Mesenchymal stem cell (in vitro differentiated cells and primary cell): ENCODE measurements at regions not wholly inside any gene's neighbourhood (a gene's known extent, or its start where the extent isn't known, plus 50 kb on each side); places are given as distances from the start of the nearest gene placed in this dataset.
A peak's percentile ranks its signal among the peaks of the same experiment; 100 is the strongest.

Source experiments
- DNase-seq: peaks from one replicate; pipeline ENCODE4 v3.0.0-alpha.2; 2013
- H2AFZ ChIP-seq: one replicate; pipeline ENCODE4 v1.6.1; 2013; ENCODE audit warnings: low read depth, mild to moderate bottlenecking, control low read depth, inconsistent platforms, low read length, moderate library complexity
- H2AK5ac ChIP-seq: 2 replicates; pipeline ENCODE4 v1.6.1; 2013; ENCODE audit warnings: low read length, moderate library complexity, mild to moderate bottlenecking, inconsistent platforms; ENCODE audit not compliant: severe bottlenecking
- H2BK120ac ChIP-seq: one replicate; pipeline ENCODE4 v1.6.1; 2013; ENCODE audit warnings: low read depth, mild to moderate bottlenecking, inconsistent platforms, low read length, moderate library complexity
- H2BK12ac ChIP-seq, 2 experiments: one replicate each; pipeline ENCODE4 v1.6.1; 2013; ENCODE audit warnings: inconsistent platforms in 2 of 2, low read length in 2 of 2, mild to moderate bottlenecking in 2 of 2, moderate library complexity in 2 of 2, control low read depth in 1 of 2
- H2BK15ac ChIP-seq: one replicate; pipeline ENCODE4 v1.6.1; 2013; ENCODE audit warnings: mild to moderate bottlenecking, low read depth, inconsistent platforms; ENCODE audit not compliant: poor library complexity, severe bottlenecking
- H2BK5ac ChIP-seq: 2 replicates; pipeline ENCODE4 v1.6.1; 2013; ENCODE audit warnings: low read depth, mild to moderate bottlenecking, low read length, control low read depth, inconsistent platforms; ENCODE audit not compliant: poor library complexity, severe bottlenecking
- H3K14ac ChIP-seq, 2 experiments: one replicate each; pipeline ENCODE4 v1.6.1; 2013; ENCODE audit warnings: inconsistent platforms in 2 of 2, low read length in 2 of 2, control low read depth in 1 of 2, mild to moderate bottlenecking in 1 of 2, moderate library complexity in 1 of 2
- H3K18ac ChIP-seq, 2 experiments: one replicate each; pipeline ENCODE4 v1.6.1; 2013; ENCODE audit warnings: inconsistent platforms in 2 of 2, low read length in 2 of 2, control low read depth in 1 of 2, low read depth in 1 of 2, mild to moderate bottlenecking in 1 of 2
- H3K23ac ChIP-seq, 2 experiments: one replicate each; pipeline ENCODE4 v1.6.1; 2013; ENCODE audit warnings: inconsistent platforms in 2 of 2, low read length in 2 of 2, mild to moderate bottlenecking in 2 of 2, moderate library complexity in 2 of 2, control low read depth in 1 of 2
- H3K27ac ChIP-seq: 2 replicates; pipeline ENCODE4 v1.5.1; 2013; ENCODE audit warnings: mild to moderate bottlenecking, moderate library complexity, low read length, control low read depth, inconsistent platforms; ENCODE audit not compliant: poor library complexity, severe bottlenecking
- H3K27me3 ChIP-seq, 2 experiments: 2 replicates each; pipeline versions ENCODE4 v1.6.1 to v1.7.0; 2013; ENCODE audit warnings: low read length in 2 of 2, mild to moderate bottlenecking in 2 of 2, moderate library complexity in 2 of 2, control low read depth in 1 of 2, inconsistent platforms in 1 of 2; ENCODE audit not compliant: control insufficient read depth in 1 of 2, insufficient read depth in 1 of 2
- H3K36me3 ChIP-seq, 2 experiments: 2 replicates each; pipeline versions ENCODE4 v1.6.1 to v1.7.0; 2013; ENCODE audit warnings: low read length in 2 of 2, control low read depth in 1 of 2, inconsistent platforms in 1 of 2, low read depth in 1 of 2, mild to moderate bottlenecking in 1 of 2; ENCODE audit not compliant: insufficient read depth in 2 of 2, control insufficient read depth in 1 of 2
- H3K4ac ChIP-seq, 2 experiments: one replicate each; pipeline ENCODE4 v1.6.1; 2013; ENCODE audit warnings: inconsistent platforms in 2 of 2, low read length in 2 of 2, mild to moderate bottlenecking in 2 of 2, moderate library complexity in 2 of 2, control low read depth in 1 of 2, low read depth in 1 of 2
- H3K4me1 ChIP-seq: 2 replicates; pipeline ENCODE4 v1.6.1; 2013; ENCODE audit warnings: low read depth, low read length, control low read depth; ENCODE audit not compliant: control insufficient read depth, insufficient read depth
- H3K4me2 ChIP-seq: 2 replicates; pipeline ENCODE4 v1.6.1; 2013; ENCODE audit warnings: low read length, mild to moderate bottlenecking, inconsistent platforms; ENCODE audit not compliant: poor library complexity, severe bottlenecking
- H3K4me3 ChIP-seq, 2 experiments: 2 replicates each; pipeline versions ENCODE4 v1.5.1 to v1.7.0; 2013; ENCODE audit warnings: low read length in 2 of 2, mild to moderate bottlenecking in 2 of 2, control low read depth in 1 of 2, low read depth in 1 of 2; ENCODE audit not compliant: insufficient read depth in 1 of 2
- H3K79me1 ChIP-seq: replicated peaks from 2 replicates; pipeline ENCODE4 v1.6.1; 2013; ENCODE audit warnings: mild to moderate bottlenecking, control low read depth, low read length, inconsistent platforms; ENCODE audit not compliant: poor library complexity, severe bottlenecking
- H3K9ac ChIP-seq: 2 replicates; pipeline ENCODE4 v1.7.0; 2013; ENCODE audit warnings: mild to moderate bottlenecking, low read length, moderate library complexity
- H3K9me3 ChIP-seq: 2 replicates; pipeline ENCODE4 v1.7.0; 2013; ENCODE audit warnings: mild to moderate bottlenecking, low read length; ENCODE audit not compliant: control insufficient read depth
- H4K8ac ChIP-seq: one replicate; pipeline ENCODE4 v1.6.1; 2013; ENCODE audit warnings: inconsistent platforms, mild to moderate bottlenecking, low read length, moderate library complexity
- H4K91ac ChIP-seq: one replicate; pipeline ENCODE4 v1.6.1; 2013; ENCODE audit warnings: mild to moderate bottlenecking, low read length, inconsistent platforms
- WGBS: methylation state at CpG from one replicate; pipeline ENCODE4 v1.1.7; 2013; ENCODE audit warnings: mixed read lengths; 5-methylcytosine and 5-hydroxymethylcytosine counted together

DNA sequence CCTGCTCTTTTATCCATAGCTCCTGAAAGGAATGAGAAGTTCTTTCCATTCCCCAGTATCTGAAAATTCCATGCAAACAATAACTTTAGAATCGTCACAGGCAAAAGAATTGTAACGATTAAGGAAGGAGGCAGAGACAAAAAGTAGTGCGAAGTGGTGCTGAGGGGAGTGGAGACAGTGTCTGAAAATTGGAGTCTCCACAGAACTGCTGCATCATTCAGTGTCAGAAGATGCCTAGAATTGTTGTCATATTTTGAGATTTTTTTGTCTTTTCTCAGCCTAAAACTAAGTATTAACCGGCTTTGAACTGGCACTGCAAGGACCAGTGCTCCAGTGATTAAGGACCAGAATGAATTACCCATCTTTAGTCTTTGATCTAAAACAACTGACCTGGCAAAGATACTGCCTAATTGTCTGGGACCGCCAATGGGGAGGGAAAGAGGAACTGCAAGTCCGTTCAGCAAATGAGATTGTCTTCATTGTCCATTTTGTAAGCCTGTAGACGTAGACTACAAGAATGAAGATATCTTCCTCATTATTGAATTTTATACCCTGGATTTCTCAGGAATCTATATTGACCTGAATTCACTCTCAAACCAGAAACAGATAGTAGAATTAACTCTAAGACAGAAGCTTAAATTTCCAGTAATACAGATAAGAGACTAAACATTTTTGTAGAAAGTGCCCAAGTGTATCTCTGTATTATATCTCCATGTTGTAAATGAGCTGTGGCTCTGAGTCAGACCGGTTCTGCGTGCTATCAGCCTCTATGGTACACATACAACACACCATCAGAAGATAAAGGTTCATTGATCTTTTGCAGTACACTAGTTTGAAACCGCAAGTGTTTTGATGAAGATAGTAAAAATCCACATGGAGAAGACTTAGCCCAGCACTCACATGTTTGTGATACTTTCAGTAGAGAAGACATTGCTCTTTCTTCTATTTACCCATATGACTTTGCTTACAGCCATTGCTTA, 293.2 kb downstream of the EFNB2 start:
- H2BK120ac ChIP-seq = no peak overlapping the region
- 83% methylated on average over 5 of the region's 10 CpGs for WGBS
- H3K27me3 ChIP-seq = no peaks in the 10 kb centered on the region
- no peak overlapping the region for H3K4me3 ChIP-seq
- H2BK5ac ChIP-seq = no peak overlapping the region
- H3K4me1 ChIP-seq = no peaks in the 10 kb centered on the region
- no peaks in the 10 kb centered on the region for H3K9me3 ChIP-seq
- H3K4me2 ChIP-seq = no peak overlapping the region
- no peak overlapping the region for H3K4ac ChIP-seq
- no peak overlapping the region for H3K18ac ChIP-seq
- H2BK15ac ChIP-seq = no peak overlapping the region
- no peak overlapping the region for H3K9ac ChIP-seq
- H4K8ac ChIP-seq = no peak overlapping the region
- DNase-seq = peak; percentile 3
- no peaks in the 10 kb centered on the region for H3K36me3 ChIP-seq
- no peak overlapping the region for H3K23ac ChIP-seq
- no peak overlapping the region for H3K14ac ChIP-seq
- H2AFZ ChIP-seq = no peak overlapping the region
- no peak overlapping the region for H4K91ac ChIP-seq
- no peak overlapping the region for H2AK5ac ChIP-seq
- H3K79me1 ChIP-seq = no peaks in the 10 kb centered on the region
- H2BK12ac ChIP-seq = no peak overlapping the region
- H3K27ac ChIP-seq = no peak overlapping the region

DNA sequence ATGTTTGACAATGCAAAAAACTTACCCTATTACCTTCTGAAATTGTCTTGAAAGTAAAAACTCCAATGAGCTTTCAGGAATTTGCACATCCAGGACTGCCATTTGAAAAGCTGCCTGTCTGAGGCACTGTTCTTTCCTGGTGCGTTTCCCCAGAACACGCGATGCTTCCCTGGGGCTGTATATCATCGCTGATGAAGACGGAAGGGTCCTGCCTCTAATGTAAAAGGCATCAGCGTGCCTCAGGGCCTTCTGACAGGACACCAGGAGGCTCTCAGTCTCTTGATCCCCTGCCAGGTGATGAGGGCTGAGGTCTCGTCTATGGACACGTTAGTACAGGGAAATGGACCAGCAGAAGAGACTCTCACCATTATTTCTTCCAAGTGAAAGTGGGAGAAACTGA, 296.8 kb downstream of the EFNB2 start:
- Histone ChIP-seq H4K8ac (no peak overlapping the region), H2AK5ac (no peak overlapping the region), H3K18ac (no peak overlapping the region), H2BK120ac (no peak overlapping the region), H3K79me1 (no peaks in the 10 kb centered on the region), H3K4ac (no peak overlapping the region), H3K9ac (no peak overlapping the region), H3K4me1 (no peaks in the 10 kb centered on the region), H2BK12ac (no peak overlapping the region), H3K27ac (no peak overlapping the region), H4K91ac (no peak overlapping the region), H3K23ac (no peak overlapping the region), H3K14ac (no peak overlapping the region), H2AFZ (no peak overlapping the region), H3K36me3 (no peaks in the 10 kb centered on the region), H3K9me3 (no peaks in the 10 kb centered on the region), H2BK5ac (no peak overlapping the region), H3K4me2 (no peak overlapping the region), H3K4me3 (no peak overlapping the region), H2BK15ac (no peak overlapping the region), H3K27me3 (no peaks in the 10 kb centered on the region)
- 95% methylated on average over 6 of the region's 8 CpGs for WGBS
- DNase-seq = no peak

DNA sequence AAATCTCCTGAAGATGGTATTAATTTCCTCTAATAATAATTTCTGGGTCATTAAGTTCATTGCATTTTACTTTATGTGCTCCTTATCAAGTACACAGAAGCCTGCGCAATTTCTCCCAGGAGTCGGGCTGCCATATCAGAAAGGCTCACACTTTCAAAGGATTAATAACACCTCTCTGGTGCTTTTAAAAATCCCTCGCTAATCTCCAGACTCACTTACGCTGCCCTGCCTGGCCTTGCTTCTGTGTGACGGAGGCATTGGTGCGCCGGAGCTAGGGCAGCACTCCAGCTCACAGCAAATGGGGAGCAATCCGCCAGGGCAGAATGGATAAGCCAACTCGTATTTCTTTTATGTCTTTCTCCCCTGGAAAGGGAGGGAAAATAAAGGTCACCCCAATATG, 300.8 kb downstream of the EFNB2 start:
- H4K91ac ChIP-seq = no peak overlapping the region
- DNase-seq = no peak
- no peak overlapping the region for H4K8ac ChIP-seq
- no peaks in the 10 kb centered on the region for H3K9me3 ChIP-seq
- no peak overlapping the region for H3K18ac ChIP-seq
- no peak overlapping the region for H3K4me2 ChIP-seq
- H2BK5ac ChIP-seq = no peak overlapping the region
- no peak overlapping the region for H2AFZ ChIP-seq
- H3K4ac ChIP-seq = no peak overlapping the region
- H2BK12ac ChIP-seq = no peak overlapping the region
- no peak overlapping the region for H2AK5ac ChIP-seq
- WGBS = 99% methylated on average over 8 of the region's 9 CpGs
- H3K23ac ChIP-seq = no peak overlapping the region
- H3K27ac ChIP-seq = no peak overlapping the region
- no peak overlapping the region for H2BK120ac ChIP-seq
- H3K36me3 ChIP-seq = no peaks in the 10 kb centered on the region
- H3K9ac ChIP-seq = no peak overlapping the region
- no peak overlapping the region for H3K14ac ChIP-seq
- H2BK15ac ChIP-seq = no peak overlapping the region
- no peaks in the 10 kb centered on the region for H3K27me3 ChIP-seq
- H3K4me3 ChIP-seq = no peak overlapping the region
- no peaks in the 10 kb centered on the region for H3K4me1 ChIP-seq
- no peaks in the 10 kb centered on the region for H3K79me1 ChIP-seq

DNA sequence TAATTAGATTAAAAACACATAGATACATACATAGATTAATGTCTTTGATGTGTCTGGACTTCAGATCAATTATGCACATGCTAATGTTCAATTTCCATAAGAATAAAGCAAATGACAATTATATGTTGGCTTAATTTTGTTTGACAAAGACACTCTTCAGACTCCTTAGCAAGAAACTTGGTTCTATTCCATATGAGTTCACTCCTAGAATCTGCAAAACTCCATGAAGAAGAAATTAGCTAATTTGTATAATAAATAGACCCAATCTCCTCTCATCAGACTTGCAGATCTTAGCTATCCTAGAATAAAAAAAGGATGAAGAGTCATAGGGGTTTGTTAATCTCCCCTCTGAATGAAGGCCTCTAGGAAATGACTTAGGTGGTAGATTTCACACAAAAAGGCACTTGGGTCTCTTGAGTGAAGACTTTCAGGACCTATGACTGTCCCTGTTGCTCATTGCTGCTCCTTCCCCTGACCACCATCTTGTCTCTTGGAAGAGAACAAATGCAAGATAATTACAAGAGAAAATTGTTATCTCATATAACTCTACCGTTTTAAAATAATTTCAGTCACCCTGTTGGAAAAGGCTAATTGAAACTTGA, 302.2 kb downstream of the EFNB2 start:
- Histone ChIP-seq H3K4me3 (no peak overlapping the region), H3K27me3 (no peaks in the 10 kb centered on the region), H2BK5ac (no peak overlapping the region), H3K79me1 (no peaks in the 10 kb centered on the region), H2AK5ac (no peak overlapping the region), H2BK12ac (no peak overlapping the region), H3K4me2 (no peak overlapping the region), H2BK120ac (no peak overlapping the region), H3K23ac (no peak overlapping the region), H3K18ac (no peak overlapping the region), H4K8ac (no peak overlapping the region), H3K27ac (no peak overlapping the region), H3K4me1 (no peaks in the 10 kb centered on the region), H3K14ac (no peak overlapping the region), H3K36me3 (no peaks in the 10 kb centered on the region), H2BK15ac (no peak overlapping the region), H4K91ac (no peak overlapping the region), H3K9me3 (no peaks in the 10 kb centered on the region), H3K9ac (no peak overlapping the region), H2AFZ (no peak overlapping the region), H3K4ac (no peak overlapping the region)
- DNase-seq = no peak
- no CpG with 5 or more reads among the region's 1 CpG for WGBS
